ENCODE measurements at regions not wholly inside any gene's neighbourhood (a gene's known extent, or its start where the extent isn't known, plus 50 kb on each side); places are given as distances from the start of the nearest gene placed in this dataset.

GRCh38 chr18:30386624-30387023, 655.9 kb downstream of the DSC3 start (continued):
- TF ChIP-seq CHD7 (IDR thresholded peaks at IDR 0.05; ENCODE audit: insufficient replicate concordance, low read length) (no peak), SIX5 (IDR thresholded peaks at IDR 0.05; ENCODE audit: low read depth, low read length) (no peak), POLR2AphosphoS5 (IDR thresholded peaks at IDR 0.05; ENCODE audit: low read depth, low read length) (no peak), TBP (IDR thresholded peaks at IDR 0.05; ENCODE audit: low read depth, low read length) (no peak), NRF1 (IDR thresholded peaks at IDR 0.05; ENCODE audit: low read depth, low read length) (no peak), MAFK (IDR thresholded peaks at IDR 0.05; ENCODE audit: low read depth, low read length) (no peak), JUND (IDR thresholded peaks at IDR 0.05; ENCODE audit: low read length) (no peak), E2F6 (IDR thresholded peaks at IDR 0.05) (no peak), NANOG (IDR thresholded peaks at IDR 0.05; ENCODE audit: insufficient read depth, low read depth, low read length, poor library complexity, severe bottlenecking) (no peak), POU5F1 (IDR thresholded peaks at IDR 0.05; ENCODE audit: low read depth, low read length) (no peak), TEAD4 (IDR thresholded peaks at IDR 0.05; ENCODE audit: low read depth, low read length) (no peak), SP4 (IDR thresholded peaks at IDR 0.05; ENCODE audit: low read length) (no peak), EGR1 (IDR thresholded peaks at IDR 0.05; ENCODE audit: borderline replicate concordance, low read depth, low read length) (no peak)
